Osteoblast (primary cell): ENCODE measurements at regions not wholly inside any gene's neighbourhood (a gene's known extent, or its start where the extent isn't known, plus 50 kb on each side); places are given as distances from the start of the nearest gene placed in this dataset.

Experiments
- DNase-seq: peaks from one replicate; pipeline ENCODE4 v3.0.0; 2011; ENCODE audit warnings: low spot score, mixed read lengths; ENCODE audit not compliant: insufficient read length; ENCODE audit errors: missing footprints
- H2AFZ ChIP-seq: 2 replicates; pipeline ENCODE4 v1.6.0; 2011; ENCODE audit warnings: mild to moderate bottlenecking, low read length
- H3K27ac ChIP-seq: 2 replicates; pipeline ENCODE4 v1.5.1; 2011; ENCODE audit warnings: mild to moderate bottlenecking, low read depth, low read length, moderate library complexity
- H3K27me3 ChIP-seq: 2 replicates; pipeline ENCODE4 v1.6.0; 2012; ENCODE audit warnings: mild to moderate bottlenecking, control low read depth, inconsistent platforms, low read length, moderate library complexity; ENCODE audit not compliant: insufficient read depth
- H3K36me3 ChIP-seq: 2 replicates; pipeline ENCODE4 v1.5.1; 2011; ENCODE audit warnings: mild to moderate bottlenecking, low read length, control low read depth, moderate library complexity; ENCODE audit not compliant: insufficient read depth
- H3K4me1 ChIP-seq: 2 replicates; pipeline ENCODE4 v1.5.1; 2011; ENCODE audit warnings: mild to moderate bottlenecking, low read length, control low read depth, moderate library complexity; ENCODE audit not compliant: insufficient read depth
- H3K4me2 ChIP-seq: 2 replicates; pipeline ENCODE4 v1.6.0; 2011; ENCODE audit warnings: mild to moderate bottlenecking, low read length; ENCODE audit not compliant: insufficient read depth
- H3K4me3 ChIP-seq: fragments of 200-600 bp; sonication (generic); 3 replicates; pipeline ENCODE4 v1.5.1; 2012; ENCODE audit warnings: mild to moderate bottlenecking, low read length, inconsistent platforms; ENCODE audit not compliant: insufficient read depth
- H3K79me2 ChIP-seq: 2 replicates; pipeline ENCODE4 v1.6.0; 2012; ENCODE audit warnings: mild to moderate bottlenecking, low read length, control low read depth, inconsistent platforms; ENCODE audit not compliant: insufficient read depth
- H3K9me3 ChIP-seq: 2 replicates; pipeline ENCODE4 v1.5.1; 2011; ENCODE audit warnings: low read depth, low read length, control low read depth
- H4K20me1 ChIP-seq: 2 replicates; pipeline ENCODE4 v1.6.0; 2012; ENCODE audit warnings: mild to moderate bottlenecking, low read length, control low read depth; ENCODE audit not compliant: insufficient read depth
- TF ChIP-seq, protein P1 (sequence below): IDR thresholded peaks from 2 replicates; pipeline ENCODE4 v1.5.1; 2011; ENCODE audit warnings: mild to moderate bottlenecking, low read depth, low read length, moderate library complexity; ENCODE audit errors: extremely low read depth

- Histone ChIP-seq H2AFZ (no peak overlapping the region), H3K79me2 (no peaks in the 10 kb centered on the region), H3K27ac (no peak overlapping the region), H3K4me3 (no peak overlapping the region), H4K20me1 (no peaks in the 10 kb centered on the region), H3K4me2 (no peak overlapping the region), H3K36me3 (no peaks in the 10 kb centered on the region), H3K9me3 (peaks cover 4% of the 10 kb centered on the region), H3K27me3 (no peaks in the 10 kb centered on the region), H3K4me1 (no peaks in the 10 kb centered on the region)
- DNase-seq: no peak
- TF ChIP-seq, protein P1, sequence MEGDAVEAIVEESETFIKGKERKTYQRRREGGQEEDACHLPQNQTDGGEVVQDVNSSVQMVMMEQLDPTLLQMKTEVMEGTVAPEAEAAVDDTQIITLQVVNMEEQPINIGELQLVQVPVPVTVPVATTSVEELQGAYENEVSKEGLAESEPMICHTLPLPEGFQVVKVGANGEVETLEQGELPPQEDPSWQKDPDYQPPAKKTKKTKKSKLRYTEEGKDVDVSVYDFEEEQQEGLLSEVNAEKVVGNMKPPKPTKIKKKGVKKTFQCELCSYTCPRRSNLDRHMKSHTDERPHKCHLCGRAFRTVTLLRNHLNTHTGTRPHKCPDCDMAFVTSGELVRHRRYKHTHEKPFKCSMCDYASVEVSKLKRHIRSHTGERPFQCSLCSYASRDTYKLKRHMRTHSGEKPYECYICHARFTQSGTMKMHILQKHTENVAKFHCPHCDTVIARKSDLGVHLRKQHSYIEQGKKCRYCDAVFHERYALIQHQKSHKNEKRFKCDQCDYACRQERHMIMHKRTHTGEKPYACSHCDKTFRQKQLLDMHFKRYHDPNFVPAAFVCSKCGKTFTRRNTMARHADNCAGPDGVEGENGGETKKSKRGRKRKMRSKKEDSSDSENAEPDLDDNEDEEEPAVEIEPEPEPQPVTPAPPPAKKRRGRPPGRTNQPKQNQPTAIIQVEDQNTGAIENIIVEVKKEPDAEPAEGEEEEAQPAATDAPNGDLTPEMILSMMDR: no peak
Observed at GRCh38 chr15:94745371-94745770, 514.0 kb downstream of the MCTP2 start.

DNA sequence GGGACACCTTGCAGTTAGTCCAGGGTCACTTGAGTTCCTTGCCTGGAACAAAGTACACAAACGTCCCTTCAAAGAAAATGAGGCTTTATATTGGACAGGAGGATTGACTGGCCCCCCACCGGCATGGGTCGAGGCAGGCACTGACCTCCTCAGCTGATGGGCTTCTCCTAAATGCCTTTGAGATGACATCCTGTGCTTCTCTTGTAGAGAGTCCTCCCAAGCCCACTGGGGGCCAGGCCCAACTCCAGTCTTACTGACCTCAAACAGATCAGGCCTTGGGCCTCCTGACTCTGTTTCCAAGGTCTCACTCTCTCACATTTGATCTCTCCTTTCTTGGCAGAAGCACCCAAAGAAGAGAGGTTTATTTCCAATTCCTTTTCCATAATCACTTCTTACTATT lies 516.1 kb downstream of the MCTP2 start:
- Histone ChIP-seq H3K4me2 (no peak overlapping the region), H3K27ac (no peak overlapping the region), H3K36me3 (no peaks in the 10 kb centered on the region), H3K4me3 (no peak overlapping the region), H4K20me1 (no peaks in the 10 kb centered on the region), H3K79me2 (no peaks in the 10 kb centered on the region), H3K9me3 (peaks cover 5% of the 10 kb centered on the region), H3K27me3 (no peaks in the 10 kb centered on the region), H3K4me1 (no peaks in the 10 kb centered on the region), H2AFZ (no peak overlapping the region)
- TF ChIP-seq, protein P1: no peak
- no peak for DNase-seq

DNA sequence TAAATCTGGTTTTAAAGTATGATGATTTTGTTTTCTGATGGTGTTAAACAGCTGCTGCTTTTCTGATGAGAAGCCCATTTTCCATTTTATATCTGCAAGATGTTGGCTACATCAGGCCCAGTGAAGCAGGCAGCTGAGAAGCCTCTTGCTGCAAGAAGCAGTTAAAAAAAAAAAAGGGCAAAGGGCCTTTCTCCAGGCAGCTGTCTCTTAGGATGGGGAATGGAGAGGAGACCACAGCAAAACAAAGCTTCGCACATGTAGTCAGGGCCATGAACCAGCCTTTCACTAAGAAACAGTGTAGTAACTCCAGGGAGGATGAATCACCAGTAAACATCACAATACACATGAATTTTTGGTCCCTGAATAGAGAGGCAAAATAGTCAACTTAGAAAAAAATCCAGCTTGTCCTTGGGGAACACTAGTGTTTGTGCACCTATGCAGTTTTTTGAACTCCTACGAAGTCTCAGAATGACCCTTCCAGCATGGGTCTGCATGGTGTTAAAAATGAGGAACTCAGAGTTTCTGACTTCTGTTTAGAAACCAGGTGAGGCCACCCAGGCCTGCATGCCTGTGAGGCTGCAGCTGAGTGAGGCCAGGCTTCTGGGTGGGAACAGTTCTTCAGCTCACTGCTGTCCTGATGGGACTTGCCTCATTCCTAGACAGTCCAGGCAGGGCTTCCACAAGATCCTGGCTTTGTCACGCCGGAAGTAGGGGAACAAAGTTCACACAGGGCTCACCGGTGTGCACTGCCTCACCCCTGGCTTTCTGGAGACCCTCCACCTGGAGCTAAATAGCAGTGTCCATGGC lies 518.7 kb downstream of the MCTP2 start:
- H4K20me1 ChIP-seq: no peaks in the 10 kb centered on the region
- TF ChIP-seq, protein P1: no peak
- no peak for DNase-seq

GRCh38 chr15:94760348-94760747 lies 529.0 kb downstream of the MCTP2 start:
- Histone ChIP-seq H3K27me3 (no peaks in the 10 kb centered on the region), H3K79me2 (no peaks in the 10 kb centered on the region), H3K4me2 (no peak overlapping the region), H3K4me1 (no peaks in the 10 kb centered on the region), H4K20me1 (no peaks in the 10 kb centered on the region), H3K4me3 (no peak overlapping the region), H3K27ac (no peak overlapping the region), H3K36me3 (no peaks in the 10 kb centered on the region), H2AFZ (no peak overlapping the region), H3K9me3 (peaks cover 2% of the 10 kb centered on the region)
- TF ChIP-seq, protein P1: no peak
- DNase-seq: no peak

More for the DNA sequence above, 518.7 kb downstream of the MCTP2 start:
- H3K4me3 ChIP-seq: no peak overlapping the region
- no peaks in the 10 kb centered on the region for H3K36me3 ChIP-seq
- no peaks in the 10 kb centered on the region for H3K4me1 ChIP-seq
- H3K27ac ChIP-seq: no peak overlapping the region
- no peak overlapping the region for H3K4me2 ChIP-seq
- no peaks in the 10 kb centered on the region for H3K27me3 ChIP-seq
- H3K79me2 ChIP-seq: no peaks in the 10 kb centered on the region
- no peak overlapping the region for H2AFZ ChIP-seq
- H3K9me3 ChIP-seq: peaks cover 5% of the 10 kb centered on the region
